WTC11 (cell line): ENCODE measurements at regions not wholly inside any gene's neighbourhood (a gene's known extent, or its start where the extent isn't known, plus 50 kb on each side); places are given as distances from the start of the nearest gene placed in this dataset.

Experiments used
- MXD4 ChIP-seq: fragments of 250-450 bp; sonication (Bioruptor Pico); IDR thresholded peaks from 2 replicates; pipeline ENCODE4 v1.8.0; 2021; ENCODE audit warnings: mild to moderate bottlenecking, moderate library complexity, borderline replicate concordance
- SP1 ChIP-seq: sonication (generic); formaldehyde crosslinking; conservative IDR thresholded peaks from 2 replicates; pipeline ENCODE4 v1.8.1; 2022; ENCODE audit warnings: missing genetic modification reagents
- TF ChIP-seq, protein P1 (sequence below): fragments of 200-600 bp; IDR thresholded peaks from 2 replicates; pipeline ENCODE4 v1.8.0; 2022; ENCODE audit warnings: antibody characterized with exemption

DNA sequence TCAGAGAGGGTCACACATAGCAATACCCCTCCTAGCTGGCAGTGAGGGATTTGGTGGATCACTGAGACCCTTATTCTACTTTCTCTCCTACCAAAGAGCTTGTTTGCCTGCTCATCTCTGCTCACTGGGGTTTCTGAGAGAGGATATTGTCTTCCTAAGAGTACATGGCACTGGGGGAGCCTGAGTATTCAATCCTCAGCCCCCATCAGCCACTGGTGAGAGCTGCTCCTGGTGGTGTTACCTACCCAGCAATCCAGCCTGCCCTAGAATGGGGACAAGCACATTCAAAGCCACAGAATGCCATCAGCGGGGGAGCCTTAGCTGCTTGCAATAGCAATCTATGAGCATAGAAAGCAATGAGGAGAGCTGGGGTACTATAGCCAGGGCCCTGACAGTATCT, 281.1 kb downstream of the WDR11 start:
- TF ChIP-seq MXD4 (CRISPR knock-in tag) (no peak), SP1 (CRISPR knock-in tag) (no peak)
- TF ChIP-seq, protein P1, sequence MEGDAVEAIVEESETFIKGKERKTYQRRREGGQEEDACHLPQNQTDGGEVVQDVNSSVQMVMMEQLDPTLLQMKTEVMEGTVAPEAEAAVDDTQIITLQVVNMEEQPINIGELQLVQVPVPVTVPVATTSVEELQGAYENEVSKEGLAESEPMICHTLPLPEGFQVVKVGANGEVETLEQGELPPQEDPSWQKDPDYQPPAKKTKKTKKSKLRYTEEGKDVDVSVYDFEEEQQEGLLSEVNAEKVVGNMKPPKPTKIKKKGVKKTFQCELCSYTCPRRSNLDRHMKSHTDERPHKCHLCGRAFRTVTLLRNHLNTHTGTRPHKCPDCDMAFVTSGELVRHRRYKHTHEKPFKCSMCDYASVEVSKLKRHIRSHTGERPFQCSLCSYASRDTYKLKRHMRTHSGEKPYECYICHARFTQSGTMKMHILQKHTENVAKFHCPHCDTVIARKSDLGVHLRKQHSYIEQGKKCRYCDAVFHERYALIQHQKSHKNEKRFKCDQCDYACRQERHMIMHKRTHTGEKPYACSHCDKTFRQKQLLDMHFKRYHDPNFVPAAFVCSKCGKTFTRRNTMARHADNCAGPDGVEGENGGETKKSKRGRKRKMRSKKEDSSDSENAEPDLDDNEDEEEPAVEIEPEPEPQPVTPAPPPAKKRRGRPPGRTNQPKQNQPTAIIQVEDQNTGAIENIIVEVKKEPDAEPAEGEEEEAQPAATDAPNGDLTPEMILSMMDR, result no peak
